OCI-LY3 (cell line): ENCODE measurements at regions not wholly inside any gene's neighbourhood (a gene's known extent, or its start where the extent isn't known, plus 50 kb on each side); places are given as distances from the start of the nearest gene placed in this dataset.
"Not testable (repeated sequence)": the region's sequence is repeated elsewhere in the genome, so short reads cannot be mapped to it uniquely, and the experiment has no call there.

Experiments used
- H2AFZ ChIP-seq: fragments of 200-600, 300-600 bp; shearing (Covaris generic); 2 replicates; pipeline ENCODE4 v1.6.0; 2014; ENCODE audit warnings: antibody characterized with exemption, low read depth, low read length
- H3K27ac ChIP-seq: fragments of 200-600, 300-600 bp; sonication (generic); 2 replicates; pipeline ENCODE4 v1.5.1; 2014; ENCODE audit warnings: mild to moderate bottlenecking, low read length, moderate library complexity, mixed read lengths
- H3K27me3 ChIP-seq: fragments of 200-600, 300-600 bp; sonication (generic); 2 replicates; pipeline ENCODE4 v1.6.1; 2014; ENCODE audit warnings: low read depth, low read length, mixed read lengths
- H3K36me3 ChIP-seq: fragments of 200-600, 300-600 bp; sonication (generic); replicated peaks from 2 replicates; pipeline ENCODE3; 2014; ENCODE audit warnings: low read depth, low read length, mixed read lengths
- H3K4me1 ChIP-seq: fragments of 300-600, 200-600 bp; sonication (generic); 2 replicates; pipeline ENCODE4 v1.6.1; 2014; ENCODE audit warnings: low read length, mixed read lengths
- H3K4me2 ChIP-seq: fragments of 200-600, 300-600 bp; sonication (generic); 2 replicates; pipeline ENCODE4 v1.6.1; 2014; ENCODE audit warnings: low read length, mixed read lengths
- H3K4me3 ChIP-seq: fragments of 300-600, 200-600 bp; sonication (generic); 2 replicates; pipeline ENCODE4 v1.5.1; 2014; ENCODE audit warnings: antibody characterized with exemption, mild to moderate bottlenecking, low read length, moderate library complexity
- H3K79me2 ChIP-seq: fragments of 300-600, 200-600 bp; shearing (Covaris generic); 2 replicates; pipeline ENCODE4 v1.6.1; 2014; ENCODE audit warnings: mild to moderate bottlenecking, low read length, mixed read lengths
- H3K9ac ChIP-seq: fragments of 300-600, 200-600 bp; shearing (Covaris generic); 2 replicates; pipeline ENCODE4 v1.6.0; 2014; ENCODE audit warnings: mild to moderate bottlenecking, low read length, moderate library complexity
- H3K9me3 ChIP-seq: fragments of 200-600, 300-600 bp; shearing (Covaris generic); 2 replicates; pipeline ENCODE4 v1.6.1; 2014; ENCODE audit warnings: low read length, mixed read lengths; ENCODE audit not compliant: insufficient read depth
- H4K20me1 ChIP-seq: fragments of 200-600, 300-600 bp; sonication (generic); 2 replicates; pipeline ENCODE4 v1.6.1; 2016; ENCODE audit warnings: low read length, mixed read lengths; ENCODE audit not compliant: insufficient read depth
- EZH2phosphoT487 ChIP-seq: fragments of 200-600 bp; shearing (Covaris generic); IDR thresholded peaks from 2 replicates; pipeline ENCODE4 v1.6.1; 2018; ENCODE audit warnings: antibody characterized with exemption, mixed run types, low read depth
- TF ChIP-seq, protein P1 (sequence below): fragments of 200-600, 300-600 bp; sonication (generic); IDR thresholded peaks from 2 replicates; pipeline ENCODE4 v1.5.1; 2014; ENCODE audit warnings: antibody characterized with exemption, low read length, low read depth

- Histone ChIP-seq H4K20me1 (no peaks in the 10 kb centered on the region), H3K27me3 (peaks cover 5% of the 10 kb centered on the region; the same call in 1 of the 2 replicates), H3K4me2 (no peak overlapping the region), H3K4me1 (no peaks in the 10 kb centered on the region), H3K27ac (no peak overlapping the region), H3K9me3 (no peaks in the 10 kb centered on the region), H3K4me3 (no peak overlapping the region), H3K36me3 (no peaks in the 10 kb centered on the region), H3K9ac (no peak overlapping the region), H3K79me2 (no peaks in the 10 kb centered on the region), H2AFZ (peak overlapping the region; percentile 29; the same call in 1 of the 2 replicates)
- TF ChIP-seq, protein P1, sequence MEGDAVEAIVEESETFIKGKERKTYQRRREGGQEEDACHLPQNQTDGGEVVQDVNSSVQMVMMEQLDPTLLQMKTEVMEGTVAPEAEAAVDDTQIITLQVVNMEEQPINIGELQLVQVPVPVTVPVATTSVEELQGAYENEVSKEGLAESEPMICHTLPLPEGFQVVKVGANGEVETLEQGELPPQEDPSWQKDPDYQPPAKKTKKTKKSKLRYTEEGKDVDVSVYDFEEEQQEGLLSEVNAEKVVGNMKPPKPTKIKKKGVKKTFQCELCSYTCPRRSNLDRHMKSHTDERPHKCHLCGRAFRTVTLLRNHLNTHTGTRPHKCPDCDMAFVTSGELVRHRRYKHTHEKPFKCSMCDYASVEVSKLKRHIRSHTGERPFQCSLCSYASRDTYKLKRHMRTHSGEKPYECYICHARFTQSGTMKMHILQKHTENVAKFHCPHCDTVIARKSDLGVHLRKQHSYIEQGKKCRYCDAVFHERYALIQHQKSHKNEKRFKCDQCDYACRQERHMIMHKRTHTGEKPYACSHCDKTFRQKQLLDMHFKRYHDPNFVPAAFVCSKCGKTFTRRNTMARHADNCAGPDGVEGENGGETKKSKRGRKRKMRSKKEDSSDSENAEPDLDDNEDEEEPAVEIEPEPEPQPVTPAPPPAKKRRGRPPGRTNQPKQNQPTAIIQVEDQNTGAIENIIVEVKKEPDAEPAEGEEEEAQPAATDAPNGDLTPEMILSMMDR: no peak
- TF ChIP-seq EZH2phosphoT487: no peak
Measured at GRCh38 chr17:65293584-65294180, 156.5 kb downstream of the RGS9 start.

- Histone ChIP-seq H3K27ac (no peak overlapping the region), H3K4me2 (no peak overlapping the region), H3K4me3 (no peak overlapping the region), H3K4me1 (no peaks in the 10 kb centered on the region), H3K9me3 (no peaks in the 10 kb centered on the region), H3K27me3 (peaks cover 4% of the 10 kb centered on the region; the same call in 1 of the 2 replicates), H2AFZ (no peak overlapping the region), H3K79me2 (no peaks in the 10 kb centered on the region), H3K36me3 (no peaks in the 10 kb centered on the region), H4K20me1 (no peaks in the 10 kb centered on the region), H3K9ac (no peak overlapping the region)
- TF ChIP-seq, protein P1: no peak
- no peak for TF ChIP-seq EZH2phosphoT487
Measured at GRCh38 chr17:65292430-65292829, 155.3 kb downstream of the RGS9 start.

DNA sequence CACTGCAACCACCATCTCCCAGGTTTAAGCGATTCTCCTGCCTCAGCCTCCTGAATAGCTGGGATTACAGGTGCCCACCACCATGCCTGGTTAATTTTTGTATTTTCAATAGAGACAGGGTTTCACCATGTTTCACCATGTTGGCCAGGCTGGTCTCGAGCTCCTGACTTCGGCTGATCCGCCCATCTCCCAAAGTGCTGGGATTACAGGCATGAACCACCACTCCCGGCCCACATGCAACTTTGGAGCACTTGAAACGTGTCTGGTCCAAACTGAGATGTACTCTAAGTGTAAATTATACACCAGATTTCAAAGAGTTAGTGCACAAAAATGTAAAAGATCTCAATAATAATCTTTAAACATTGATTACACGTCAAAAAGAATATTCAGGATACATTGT is 154.1 kb downstream of the RGS9 start:
- not testable (repeated sequence) for H4K20me1 ChIP-seq, H3K27ac ChIP-seq, H3K4me1 ChIP-seq, H3K27me3 ChIP-seq, H3K4me3 ChIP-seq, H3K9me3 ChIP-seq, H3K36me3 ChIP-seq, H3K9ac ChIP-seq, H2AFZ ChIP-seq, H3K4me2 ChIP-seq, H3K79me2 ChIP-seq

GRCh38 chr17:65290616-65291015 is 153.4 kb downstream of the RGS9 start:
- Histone ChIP-seq H4K20me1 (no peaks in the 10 kb centered on the region), H3K4me2 (no peak overlapping the region)
- no peak for TF ChIP-seq EZH2phosphoT487

DNA sequence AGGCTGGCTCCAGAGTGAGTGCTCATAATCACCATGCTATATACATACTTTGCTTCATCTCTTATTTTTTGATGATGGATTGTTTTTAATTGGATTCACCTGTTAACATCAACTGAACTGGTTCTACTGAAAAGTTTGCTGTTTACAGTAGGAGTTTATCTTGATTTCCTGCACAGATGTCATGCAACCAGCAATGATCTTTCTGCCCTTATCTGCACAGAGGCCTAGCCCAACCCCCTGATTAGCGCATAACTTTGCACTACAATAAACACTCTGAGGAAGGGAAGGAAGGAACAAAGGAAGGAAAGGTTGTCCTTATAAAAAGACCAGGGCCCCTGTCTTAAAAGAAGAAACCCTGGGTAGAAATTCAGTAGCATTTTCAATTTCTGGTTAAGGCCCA is 152.9 kb downstream of the RGS9 start:
- H3K9me3 ChIP-seq: no peaks in the 10 kb centered on the region
- TF ChIP-seq EZH2phosphoT487: no peak
- TF ChIP-seq, protein P1: no peak

More at GRCh38 chr17:65290616-65291015, 153.4 kb downstream of the RGS9 start:
- Histone ChIP-seq H3K9ac (no peak overlapping the region), H3K4me1 (no peaks in the 10 kb centered on the region), H3K79me2 (no peaks in the 10 kb centered on the region), H3K4me3 (no peak overlapping the region), H2AFZ (no peak overlapping the region), H3K36me3 (no peaks in the 10 kb centered on the region), H3K27me3 (no peaks in the 10 kb centered on the region), H3K27ac (no peak overlapping the region), H3K9me3 (no peaks in the 10 kb centered on the region)

More for the DNA sequence above, 152.9 kb downstream of the RGS9 start:
- Histone ChIP-seq H3K4me3 (no peak overlapping the region), H3K9ac (no peak overlapping the region), H3K79me2 (no peaks in the 10 kb centered on the region), H3K36me3 (no peaks in the 10 kb centered on the region), H4K20me1 (no peaks in the 10 kb centered on the region), H3K4me1 (no peaks in the 10 kb centered on the region), H3K4me2 (no peak overlapping the region), H3K27me3 (no peaks in the 10 kb centered on the region), H3K27ac (no peak overlapping the region), H2AFZ (no peak overlapping the region)
